Thyroid gland (tissue), 4 donors: ENCODE measurements at regions not wholly inside any gene's neighbourhood (a gene's known extent, or its start where the extent isn't known, plus 50 kb on each side); places are given as distances from the start of the nearest gene placed in this dataset.

Experiments
- DNase-seq, 2 donors: peaks; one replicate each; pipeline ENCODE4 v3.0.0-alpha.2; 2019
- H3K27ac ChIP-seq, 3 donors: fragments of 200-600 bp; sonication (generic); 1 replicate in 2 of 3; 2 replicates in 1 of 3; pipeline ENCODE4 v1.5.1; 2016 to 2019; ENCODE audit warnings: mild to moderate bottlenecking in 1 of 3, moderate library complexity in 1 of 3
- H3K27me3 ChIP-seq: fragments of 200-600 bp; sonication (generic); one replicate; pipeline ENCODE4 v1.5.1; 2019
- H3K36me3 ChIP-seq, 2 donors: fragments of 200-600 bp; sonication (generic); one replicate each; pipeline ENCODE4 v1.5.1; 2016 to 2019
- H3K4me1 ChIP-seq, 2 donors: fragments of 200-600 bp; sonication (generic); one replicate each; pipeline ENCODE4 v1.5.1; 2017 to 2019
- H3K4me3 ChIP-seq, 3 donors: fragments of 200-600 bp; sonication (generic); replicated peaks in 1 of 3; 1 replicate in 2 of 3; 2 replicates in 1 of 3; pipeline ENCODE4 v1.5.1; 2016; ENCODE audit warnings: mild to moderate bottlenecking in 1 of 3
- H3K9me3 ChIP-seq: fragments of 200-600 bp; sonication (generic); one replicate; pipeline ENCODE4 v1.5.1; 2017
- POLR2A ChIP-seq, 2 donors: fragments of 450-650 bp; IDR thresholded peaks; one replicate each; pipeline ENCODE4 v1.6.1; 2017; ENCODE audit warnings: antibody characterized with exemption in 2 of 2, mild to moderate bottlenecking in 2 of 2, moderate library complexity in 1 of 2
- WGBS, 2 donors: methylation state at CpG; one replicate each; pipeline ENCODE4 v1.1.5; 2017; 5-methylcytosine and 5-hydroxymethylcytosine counted together
- intact Hi-C: fragments of 100-400 bp; cut with DNase I; formaldehyde crosslinking; loops from one replicate; pipeline ENCODE4 v1.15.1; 2023
- TF ChIP-seq, protein P1 (sequence below), 6 experiments: fragments of 200-600 bp in 3 of 6; fragments of 450-650 bp in 3 of 6; sonication (generic) in 3 of 6; IDR thresholded peaks; one replicate each; pipeline ENCODE4 v1.5.1; 2016 to 2019; ENCODE audit warnings: antibody characterized with exemption in 6 of 6, mild to moderate bottlenecking in 2 of 6, inconsistent platforms in 1 of 6, moderate library complexity in 1 of 6

- 41 to 56% methylated on average over 4 of the region's 4 CpGs for WGBS, 2 donors
- Histone ChIP-seq H3K4me3 (no peak overlapping the region), H3K36me3 (no peaks in the 10 kb centered on the region), H3K9me3 (no peaks in the 10 kb centered on the region), H3K4me1 (no peaks in the 10 kb centered on the region), H3K27ac (no peak overlapping the region), H3K27me3 (no peaks in the 10 kb centered on the region)
- DNase-seq = no peak
- no peak for TF ChIP-seq POLR2A (IDR thresholded peaks at IDR 0.05)
- TF ChIP-seq, protein P1, sequence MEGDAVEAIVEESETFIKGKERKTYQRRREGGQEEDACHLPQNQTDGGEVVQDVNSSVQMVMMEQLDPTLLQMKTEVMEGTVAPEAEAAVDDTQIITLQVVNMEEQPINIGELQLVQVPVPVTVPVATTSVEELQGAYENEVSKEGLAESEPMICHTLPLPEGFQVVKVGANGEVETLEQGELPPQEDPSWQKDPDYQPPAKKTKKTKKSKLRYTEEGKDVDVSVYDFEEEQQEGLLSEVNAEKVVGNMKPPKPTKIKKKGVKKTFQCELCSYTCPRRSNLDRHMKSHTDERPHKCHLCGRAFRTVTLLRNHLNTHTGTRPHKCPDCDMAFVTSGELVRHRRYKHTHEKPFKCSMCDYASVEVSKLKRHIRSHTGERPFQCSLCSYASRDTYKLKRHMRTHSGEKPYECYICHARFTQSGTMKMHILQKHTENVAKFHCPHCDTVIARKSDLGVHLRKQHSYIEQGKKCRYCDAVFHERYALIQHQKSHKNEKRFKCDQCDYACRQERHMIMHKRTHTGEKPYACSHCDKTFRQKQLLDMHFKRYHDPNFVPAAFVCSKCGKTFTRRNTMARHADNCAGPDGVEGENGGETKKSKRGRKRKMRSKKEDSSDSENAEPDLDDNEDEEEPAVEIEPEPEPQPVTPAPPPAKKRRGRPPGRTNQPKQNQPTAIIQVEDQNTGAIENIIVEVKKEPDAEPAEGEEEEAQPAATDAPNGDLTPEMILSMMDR (IDR thresholded peaks at IDR 0.05) = no peak
- intact Hi-C loops = no loop called here
These were observed 121.3 kb downstream of the SEC16B start for GRCh38 chr1:177848577-177848976.

GRCh38 chr1:177847843-177848242 lies 122.0 kb downstream of the SEC16B start:
- no peak for TF ChIP-seq POLR2A (IDR thresholded peaks at IDR 0.05)
- TF ChIP-seq, protein P1 (IDR thresholded peaks at IDR 0.05) = no peak
- no peak for DNase-seq
- 84 to 93% methylated on average over 5 of the region's 5 CpGs for WGBS, 2 donors
- Histone ChIP-seq H3K4me1 (no peaks in the 10 kb centered on the region), H3K9me3 (no peaks in the 10 kb centered on the region), H3K27ac (no peak overlapping the region), H3K4me3 (no peak overlapping the region), H3K36me3 (no peaks in the 10 kb centered on the region), H3K27me3 (no peaks in the 10 kb centered on the region)
- intact Hi-C loops = no loop called here

DNA sequence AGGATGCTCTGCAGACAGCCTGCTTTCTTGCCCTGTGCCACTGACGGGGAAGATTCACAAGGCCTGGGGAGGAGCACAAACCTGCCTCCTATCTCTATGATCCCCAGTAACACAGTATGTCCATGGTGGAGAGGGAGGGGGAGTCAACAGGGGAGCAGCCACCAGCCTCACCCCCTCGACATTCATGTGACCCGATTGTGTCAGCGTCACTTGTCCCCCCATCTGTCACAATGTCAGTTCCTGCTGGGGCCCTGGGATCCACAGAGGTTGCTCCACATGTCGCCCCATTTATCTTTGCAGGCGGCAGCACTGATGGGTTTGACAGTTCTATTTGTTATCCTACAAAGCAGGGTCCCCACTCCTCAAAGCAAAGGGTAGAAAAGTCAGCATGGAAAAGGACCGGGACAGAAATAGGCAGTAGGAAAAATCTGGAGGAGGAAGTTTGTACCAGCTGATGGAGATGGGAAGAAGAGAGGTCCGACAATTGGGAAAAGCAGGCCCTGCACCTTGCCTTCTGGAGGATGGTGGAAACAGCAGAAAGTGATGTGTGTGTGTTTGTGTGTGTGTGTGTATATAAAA lies 130.9 kb downstream of the SEC16B start:
- no peak overlapping the region for H3K4me3 ChIP-seq
- no peak for TF ChIP-seq POLR2A (IDR thresholded peaks at IDR 0.05)
- TF ChIP-seq, protein P1 (IDR thresholded peaks at IDR 0.05) = no peak
- H3K27me3 ChIP-seq = no peaks in the 10 kb centered on the region
- no peak for DNase-seq
- 70 to 73% methylated on average over 8 of the region's 8 CpGs for WGBS, 2 donors
- intact Hi-C loops = no loop called here
- no peak overlapping the region for H3K27ac ChIP-seq
- H3K9me3 ChIP-seq = no peaks in the 10 kb centered on the region
- H3K4me1 ChIP-seq = no peaks in the 10 kb centered on the region
- H3K36me3 ChIP-seq = no peaks in the 10 kb centered on the region

DNA sequence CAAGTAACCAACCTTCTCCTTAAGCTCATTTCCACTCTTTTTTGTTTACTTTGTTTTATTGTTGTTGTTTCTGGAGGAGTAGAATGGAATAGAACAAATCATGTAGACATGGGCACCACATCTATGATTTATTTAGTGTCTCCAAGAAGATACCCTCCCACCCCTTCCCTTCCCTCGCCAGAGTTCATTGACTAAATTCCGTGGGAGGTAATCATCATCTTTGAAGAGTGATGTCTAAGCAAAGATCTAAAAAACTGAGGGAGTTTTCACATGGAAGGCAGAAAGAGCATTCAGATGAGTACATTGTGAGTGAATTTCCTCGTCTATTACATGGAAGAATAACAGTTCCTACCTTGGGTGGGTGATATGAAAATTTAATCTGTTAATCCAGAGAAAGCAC lies 136.2 kb downstream of the SEC16B start:
- intact Hi-C loops = no loop called here
- H3K27ac ChIP-seq = no peak overlapping the region
- H3K4me1 ChIP-seq = no peaks in the 10 kb centered on the region
- H3K36me3 ChIP-seq = no peaks in the 10 kb centered on the region
- no peaks in the 10 kb centered on the region for H3K9me3 ChIP-seq
- H3K27me3 ChIP-seq = no peaks in the 10 kb centered on the region
- TF ChIP-seq, protein P1 (IDR thresholded peaks at IDR 0.05) = no peak
- TF ChIP-seq POLR2A (IDR thresholded peaks at IDR 0.05) = no peak
- H3K4me3 ChIP-seq = no peak overlapping the region
- 67 to 72% methylated on average over 3 of the region's 3 CpGs for WGBS, 2 donors
- DNase-seq = no peak

DNA sequence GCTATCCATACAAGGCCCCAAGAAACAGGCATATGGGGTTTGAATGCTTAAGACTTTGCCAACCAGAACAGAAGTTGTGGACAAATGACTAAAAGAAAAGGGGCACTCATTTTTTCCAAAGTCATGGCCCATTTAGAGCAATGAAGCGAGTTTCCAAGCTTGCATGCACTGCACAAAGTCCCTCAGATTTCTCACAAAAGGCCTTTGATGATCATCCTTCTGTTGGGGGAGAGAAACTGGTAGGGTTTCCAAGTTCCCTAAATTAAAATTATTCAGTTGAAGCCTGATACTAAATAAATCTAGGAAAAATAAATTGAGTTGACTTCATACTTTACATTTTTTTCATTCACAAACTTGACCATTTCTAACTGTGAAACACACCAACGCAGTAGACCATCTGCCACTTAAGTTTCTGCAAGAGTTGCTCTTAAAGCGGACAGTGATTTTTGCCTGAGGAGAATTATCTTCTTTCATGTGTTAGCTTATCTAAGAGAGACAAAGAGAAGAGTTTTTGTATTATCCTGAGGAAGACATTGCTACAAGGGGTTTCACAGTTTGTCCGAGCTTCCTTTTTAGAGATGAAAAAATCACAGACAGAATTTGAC lies 139.2 kb downstream of the SEC16B start:
- no peak for DNase-seq
- intact Hi-C loops = no loop called here

More for the DNA sequence above, 139.2 kb downstream of the SEC16B start:
- TF ChIP-seq, protein P1 (IDR thresholded peaks at IDR 0.05) = no peak
- TF ChIP-seq POLR2A (IDR thresholded peaks at IDR 0.05) = no peak
- H3K27ac ChIP-seq = no peak overlapping the region
- no peaks in the 10 kb centered on the region for H3K9me3 ChIP-seq
- no peaks in the 10 kb centered on the region for H3K4me1 ChIP-seq
- no peaks in the 10 kb centered on the region for H3K36me3 ChIP-seq
- 80 to 90% methylated on average over 4 of the region's 4 CpGs for WGBS, 2 donors
- H3K4me3 ChIP-seq = no peak overlapping the region
- H3K27me3 ChIP-seq = no peaks in the 10 kb centered on the region
